ENCODE measurements at regions not wholly inside any gene's neighbourhood (a gene's known extent, or its start where the extent isn't known, plus 50 kb on each side); places are given as distances from the start of the nearest gene placed in this dataset.

GRCh38 chr3:124404621-124405020 lies 325.6 kb upstream of the UMPS start:
- no peaks in the 10 kb centered on the region for H3K9me3 ChIP-seq
- no peak for DNase-seq (ENCODE audit: low spot score)
- TF ChIP-seq CTCF (IDR thresholded peaks at IDR 0.05), result no peak
- no peaks in the 10 kb centered on the region for H3K27me3 ChIP-seq (replicated peaks; ENCODE audit: insufficient read depth)
- H3K27ac ChIP-seq, result no peak overlapping the region
- H3K36me3 ChIP-seq, result peaks cover 22% of the 10 kb centered on the region
- ATAC-seq (ENCODE audit: insufficient number of reproducible peaks, low FRiP score, low read depth), result no peak
- no peak overlapping the region for H3K4me3 ChIP-seq
- peaks cover 8 to 16% of the 10 kb centered on the region in 2 donors for H3K4me1 ChIP-seq (ENCODE audit: control insufficient read depth in 1 of 2, low read depth in 2 of 2)

- H3K27ac ChIP-seq, result no peak overlapping the region
- H3K36me3 ChIP-seq, result peaks cover 15% of the 10 kb centered on the region
- DNase-seq (ENCODE audit: low spot score), result no peak
- H3K4me3 ChIP-seq, result no peak overlapping the region
- no peak for ATAC-seq (ENCODE audit: insufficient number of reproducible peaks, low FRiP score, low read depth)
- no peaks in the 10 kb centered on the region for H3K9me3 ChIP-seq
- no peaks in the 10 kb centered on the region for H3K27me3 ChIP-seq (replicated peaks; ENCODE audit: insufficient read depth)
- H3K4me1 ChIP-seq (ENCODE audit: control insufficient read depth in 1 of 2, low read depth in 2 of 2), result peaks cover 9 to 19% of the 10 kb centered on the region in 2 donors
- no peak for TF ChIP-seq CTCF (IDR thresholded peaks at IDR 0.05)
Observed at GRCh38 chr3:124407260-124407659, 323.0 kb upstream of the UMPS start.

- peaks cover 27% of the 10 kb centered on the region for H3K36me3 ChIP-seq
- ATAC-seq (ENCODE audit: insufficient number of reproducible peaks, low FRiP score, low read depth) (peak; percentile 24), DNase-seq (ENCODE audit: low spot score) (no peak)
- H3K4me3 ChIP-seq, result no peak overlapping the region
- peaks cover 9 to 32% of the 10 kb centered on the region in 2 donors for H3K4me1 ChIP-seq (ENCODE audit: control insufficient read depth in 1 of 2, low read depth in 2 of 2)
- H3K27me3 ChIP-seq (replicated peaks; ENCODE audit: insufficient read depth), result no peaks in the 10 kb centered on the region
- H3K9me3 ChIP-seq, result no peaks in the 10 kb centered on the region
- no peak for TF ChIP-seq CTCF (IDR thresholded peaks at IDR 0.05)
- peak overlapping the region; percentile 61 to 64 for H3K27ac ChIP-seq
Observed at GRCh38 chr3:124409650-124410275, 320.5 kb upstream of the UMPS start.

DNA sequence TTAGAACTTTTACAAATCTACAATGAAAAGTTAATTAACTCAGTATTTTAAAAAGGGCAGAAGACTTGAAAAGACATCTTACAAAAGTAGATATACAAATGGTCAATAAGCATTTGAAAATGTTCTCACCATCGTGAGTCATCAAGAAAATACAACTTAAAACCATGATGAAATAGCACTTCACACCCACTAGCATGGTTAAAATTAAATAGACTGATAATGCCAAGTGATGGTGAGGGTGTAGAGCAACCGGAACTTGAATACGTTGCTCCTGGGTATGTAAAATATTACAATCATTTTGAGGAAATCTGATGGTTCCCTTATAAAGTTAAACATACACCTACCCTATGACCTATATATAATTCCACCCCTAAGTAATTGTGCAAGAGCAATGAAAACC lies 319.8 kb upstream of the UMPS start:
- peaks cover 9 to 39% of the 10 kb centered on the region in 2 donors for H3K4me1 ChIP-seq (ENCODE audit: control insufficient read depth in 1 of 2, low read depth in 2 of 2)
- ATAC-seq (ENCODE audit: insufficient number of reproducible peaks, low FRiP score, low read depth) (no peak), DNase-seq (ENCODE audit: low spot score) (no peak)
- no peak for TF ChIP-seq CTCF (IDR thresholded peaks at IDR 0.05)
- no peaks in the 10 kb centered on the region for H3K27me3 ChIP-seq (replicated peaks; ENCODE audit: insufficient read depth)
- no peaks in the 10 kb centered on the region for H3K9me3 ChIP-seq
- H3K36me3 ChIP-seq, result peaks cover 30% of the 10 kb centered on the region
- H3K27ac ChIP-seq, result peak overlapping the region in 1 of 2 donors; percentile 64
- no peak overlapping the region for H3K4me3 ChIP-seq

DNA sequence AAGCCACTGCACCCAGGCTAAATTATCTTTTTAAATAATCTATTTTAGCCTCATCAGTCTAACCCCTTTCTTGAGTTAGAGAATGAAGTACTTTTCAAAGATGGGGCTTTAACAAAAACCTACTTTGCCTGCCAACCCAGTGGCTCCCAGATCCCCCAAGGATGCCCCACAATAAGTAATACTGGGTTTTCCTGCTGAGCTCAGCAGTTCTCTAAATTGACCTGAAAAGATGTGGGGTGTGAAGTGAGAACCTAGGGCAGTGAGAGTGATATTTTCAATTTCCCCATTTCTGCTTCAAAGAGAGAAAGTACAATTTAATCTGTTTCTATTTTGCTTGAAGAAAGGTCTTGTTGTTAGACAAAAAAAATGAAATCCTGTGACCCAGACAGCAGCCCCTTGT lies 318.5 kb upstream of the UMPS start:
- TF ChIP-seq CTCF (IDR thresholded peaks at IDR 0.05), result no peak

More for the DNA sequence above, 318.5 kb upstream of the UMPS start:
- no peaks in the 10 kb centered on the region for H3K27me3 ChIP-seq (replicated peaks; ENCODE audit: insufficient read depth)
- peaks cover 18 to 52% of the 10 kb centered on the region in 2 donors for H3K4me1 ChIP-seq (ENCODE audit: control insufficient read depth in 1 of 2, low read depth in 2 of 2)
- no peaks in the 10 kb centered on the region for H3K9me3 ChIP-seq
- H3K4me3 ChIP-seq, result no peak overlapping the region
- no peak overlapping the region for H3K27ac ChIP-seq
- DNase-seq (ENCODE audit: low spot score) (no peak), ATAC-seq (ENCODE audit: insufficient number of reproducible peaks, low FRiP score, low read depth) (no peak)
- H3K36me3 ChIP-seq, result peaks cover 35% of the 10 kb centered on the region
